ENCODE measurements at regions not wholly inside any gene's neighbourhood (a gene's known extent, or its start where the extent isn't known, plus 50 kb on each side); places are given as distances from the start of the nearest gene placed in this dataset.

GRCh38 chr12:88729196-88729595, 148.9 kb upstream of the KITLG start:
- no peak for TF ChIP-seq CTCF (IDR thresholded peaks at IDR 0.05; ENCODE audit: poor library complexity)
- no peak for TF ChIP-seq EZH2 (IDR thresholded peaks at IDR 0.05; ENCODE audit: borderline replicate concordance)

Measured in hepatocyte (in vitro differentiated cells).